Activated CD8-positive, alpha-beta memory T cell treated with anti-CD3 and anti-CD28 coated beads for 1 hour (primary cell): ENCODE measurements at regions not wholly inside any gene's neighbourhood (a gene's known extent, or its start where the extent isn't known, plus 50 kb on each side); places are given as distances from the start of the nearest gene placed in this dataset.

Experiments used
- DNase-seq, 2 donors: peaks; one replicate each; pipeline ENCODE4 v3.0.0-alpha.2; 2020; ENCODE audit warnings: low read depth in 1 of 2; ENCODE audit errors: extremely low read depth in 1 of 2

DNA sequence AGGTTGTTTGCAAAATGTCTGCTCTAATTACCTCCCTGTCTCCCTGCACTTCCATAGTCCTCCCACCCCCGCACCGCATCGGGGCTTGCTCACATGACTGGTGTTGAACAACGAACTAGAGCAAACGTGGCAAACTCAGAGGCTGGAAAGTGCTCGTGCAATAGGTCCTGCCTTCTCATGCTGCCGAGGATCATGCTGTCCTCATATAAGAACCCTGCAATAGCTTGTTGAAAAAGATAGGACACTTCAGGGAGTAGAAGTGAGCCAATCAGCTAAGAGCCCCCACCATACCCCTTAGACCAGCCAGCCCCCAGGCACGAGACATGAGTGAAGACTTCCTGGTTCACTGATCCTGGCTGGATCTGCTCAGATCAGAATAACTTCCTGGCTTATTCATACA is 219.2 kb downstream of the C6orf118 start:
- no peak for DNase-seq

- no peak for DNase-seq
Observed at GRCh38 chr6:165086814-165087213, 222.6 kb downstream of the C6orf118 start.

- no peak for DNase-seq
Observed at GRCh38 chr6:165082636-165083035, 226.8 kb downstream of the C6orf118 start.

GRCh38 chr6:165081944-165082532 is 227.4 kb downstream of the C6orf118 start:
- DNase-seq, result no peak

DNA sequence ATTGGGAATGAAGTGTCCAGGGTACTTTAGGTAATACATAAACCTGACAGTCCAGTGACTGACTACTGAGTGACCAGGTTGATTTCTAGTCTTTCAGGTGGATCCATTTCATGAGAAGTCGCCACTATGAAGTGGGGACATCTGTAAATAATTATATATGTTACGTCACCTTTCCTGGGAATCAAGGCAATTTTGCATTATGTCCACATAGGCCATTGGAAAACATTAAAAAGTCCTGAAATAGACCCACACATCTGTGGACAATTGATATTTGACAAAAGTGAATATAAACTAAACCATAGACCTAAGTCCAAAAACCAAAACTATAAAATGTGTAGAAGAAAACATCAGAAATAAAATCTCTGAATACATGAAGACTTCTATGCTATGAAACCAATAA is 231.5 kb downstream of the C6orf118 start:
- DNase-seq, result no peak

DNA sequence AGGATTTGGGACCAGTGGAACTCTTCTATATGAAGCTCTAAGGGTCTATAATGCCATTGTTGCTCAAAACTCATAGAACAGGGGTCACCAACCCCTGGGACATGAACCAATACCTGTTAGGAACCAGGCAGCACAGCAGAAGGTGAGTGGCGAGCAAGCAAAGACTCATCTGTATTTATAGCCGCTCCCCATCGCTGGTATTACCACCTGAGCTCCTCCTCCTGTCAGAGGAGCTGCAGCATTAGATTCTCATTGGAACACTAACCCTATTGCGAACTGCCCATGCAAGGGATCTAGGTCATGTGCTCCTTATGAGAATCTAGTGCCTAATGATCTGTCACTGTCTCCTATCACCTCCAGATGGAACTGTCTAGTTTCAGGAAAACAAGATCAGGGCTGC is 237.5 kb downstream of the C6orf118 start:
- DNase-seq, result no peak

GRCh38 chr6:165060720-165061119 is 248.7 kb downstream of the C6orf118 start:
- no peak for DNase-seq

- no peak for DNase-seq
Observed at GRCh38 chr6:165059032-165059431, 250.4 kb downstream of the C6orf118 start.

DNA sequence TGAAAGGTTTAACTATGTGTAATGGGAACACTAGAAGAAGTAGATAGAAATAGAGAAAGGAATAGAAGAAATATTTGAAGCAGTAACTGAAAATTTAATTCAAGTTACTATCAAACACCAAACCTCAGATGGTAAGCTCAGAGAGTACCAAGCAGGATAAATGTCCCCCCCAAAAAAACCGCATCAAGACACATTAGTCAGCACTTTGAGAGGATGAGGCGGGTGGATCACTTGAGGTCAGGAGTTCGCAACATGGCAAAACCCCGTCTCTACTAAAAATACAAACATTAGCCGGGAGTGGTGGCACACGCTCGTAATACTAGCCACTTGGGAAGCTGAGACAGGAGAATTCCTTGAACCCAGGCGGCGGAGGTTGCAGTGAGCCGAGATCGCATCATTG is 253.1 kb downstream of the C6orf118 start:
- no peak for DNase-seq

- DNase-seq, result no peak
Observed at GRCh38 chr6:165055231-165055630, 254.2 kb downstream of the C6orf118 start.

DNA sequence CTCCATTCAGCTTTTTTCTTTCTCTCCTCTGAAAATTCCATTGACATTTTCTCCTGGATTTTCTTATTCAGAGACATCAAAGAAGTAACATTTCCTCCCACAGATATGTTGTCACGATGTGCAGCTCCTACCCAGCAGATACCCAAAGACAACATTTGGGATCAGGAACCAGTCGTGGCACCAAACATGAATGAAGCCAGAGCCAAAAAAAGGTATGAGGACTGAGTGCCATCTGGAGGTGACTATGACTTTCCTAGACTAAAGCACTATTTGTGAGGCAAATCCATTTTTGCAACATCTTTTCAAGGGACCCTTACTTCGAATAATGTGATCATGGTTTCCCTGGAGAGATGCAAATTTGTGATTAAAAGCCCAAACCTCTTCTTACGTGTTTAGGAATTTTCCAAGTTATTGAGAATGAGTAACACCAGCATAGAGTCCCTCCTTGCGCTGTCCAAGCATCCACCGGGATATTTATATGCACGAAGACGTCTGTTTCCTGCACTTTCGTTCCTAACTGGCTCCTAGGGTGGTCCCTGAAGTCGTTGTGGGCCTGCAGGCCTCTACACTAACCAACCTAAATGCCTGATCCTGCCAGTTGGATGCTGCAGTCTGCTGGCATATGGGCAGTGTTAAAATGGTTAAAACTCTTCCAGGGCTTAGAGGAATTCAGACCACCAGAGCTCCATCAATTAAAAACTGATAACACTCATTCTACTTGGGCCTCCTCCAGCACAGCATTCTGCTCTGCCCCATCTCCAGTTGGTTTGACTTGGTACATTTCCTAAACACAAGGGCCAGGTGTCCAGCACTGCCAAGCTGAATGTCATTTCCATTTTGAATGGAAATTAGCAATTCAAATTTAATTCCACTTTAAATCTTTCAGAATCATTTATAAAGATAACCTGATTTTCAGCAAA is 256.6 kb downstream of the C6orf118 start:
- DNase-seq, result no peak

GRCh38 chr6:165049362-165049761 is 260.0 kb downstream of the C6orf118 start:
- no peak for DNase-seq

GRCh38 chr6:165047952-165048351 is 261.5 kb downstream of the C6orf118 start:
- no peak for DNase-seq

- no peak for DNase-seq
Observed at GRCh38 chr6:165045631-165046030, 263.8 kb downstream of the C6orf118 start.

GRCh38 chr6:165042912-165043311 is 266.5 kb downstream of the C6orf118 start:
- no peak for DNase-seq

DNA sequence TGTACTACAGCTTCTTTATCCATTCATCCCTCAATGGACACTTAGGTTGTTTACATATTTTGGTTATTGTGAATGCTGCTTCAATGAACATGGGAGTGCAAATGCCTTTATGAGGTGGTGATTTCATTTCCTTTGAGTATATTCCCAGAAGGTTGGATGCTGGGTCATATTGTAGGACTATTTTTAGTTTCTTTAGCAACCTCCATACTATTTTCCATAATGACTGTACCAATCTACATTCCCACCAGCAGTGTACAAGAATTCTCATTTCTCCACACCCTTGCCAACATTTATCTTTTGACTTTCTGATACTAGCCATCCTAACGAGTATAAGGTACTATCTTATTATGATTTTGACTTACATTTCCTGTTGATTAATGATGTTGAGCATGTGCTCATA is 269.0 kb downstream of the C6orf118 start:
- DNase-seq, result no peak

DNA sequence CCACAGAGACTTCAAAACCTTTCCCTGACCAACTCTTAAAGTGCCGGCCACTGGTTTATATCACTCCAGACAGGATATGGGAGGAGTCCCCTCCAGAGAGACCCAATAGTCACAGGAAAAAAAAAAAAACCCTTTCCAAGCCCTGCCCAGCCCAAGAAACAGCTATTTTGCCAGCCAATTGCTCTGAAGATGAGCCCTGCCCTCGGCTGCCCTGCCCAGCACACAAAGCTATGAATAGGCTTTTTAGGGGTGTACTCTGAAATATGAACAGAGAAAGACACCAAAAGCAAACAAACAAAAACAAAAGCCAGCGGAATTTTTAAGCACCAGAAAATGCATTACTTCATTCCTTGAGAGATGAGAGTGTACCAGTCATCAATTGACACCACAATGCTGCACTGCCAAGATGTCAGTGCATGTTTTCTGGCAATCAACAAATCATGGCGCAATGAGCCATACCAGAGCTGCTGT is 275.1 kb downstream of the C6orf118 start:
- no peak for DNase-seq

GRCh38 chr6:165031502-165031901 is 277.9 kb downstream of the C6orf118 start:
- no peak for DNase-seq

DNA sequence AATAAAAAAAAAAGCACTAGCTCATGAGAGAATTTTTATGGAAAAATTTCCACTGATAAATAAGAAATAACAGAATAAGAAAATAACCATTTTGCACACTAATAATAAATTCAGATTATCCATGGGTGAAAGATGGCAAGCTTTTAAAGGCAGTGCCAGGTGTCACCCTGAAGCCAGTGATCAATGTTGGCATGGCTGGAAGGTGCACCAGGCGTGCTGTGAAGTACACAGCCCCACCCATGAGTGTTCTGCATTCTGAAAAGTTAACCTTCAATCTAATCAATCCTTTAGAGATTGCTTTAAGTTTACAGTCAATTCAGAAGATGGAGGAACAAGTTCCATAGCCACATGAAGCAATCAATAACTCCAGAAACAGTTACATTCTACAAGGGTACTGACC is 284.4 kb downstream of the C6orf118 start:
- DNase-seq, result no peak

GRCh38 chr6:165019681-165020080 is 289.7 kb downstream of the C6orf118 start:
- no peak for DNase-seq

GRCh38 chr6:165015676-165016075 is 293.7 kb downstream of the C6orf118 start:
- no peak for DNase-seq

DNA sequence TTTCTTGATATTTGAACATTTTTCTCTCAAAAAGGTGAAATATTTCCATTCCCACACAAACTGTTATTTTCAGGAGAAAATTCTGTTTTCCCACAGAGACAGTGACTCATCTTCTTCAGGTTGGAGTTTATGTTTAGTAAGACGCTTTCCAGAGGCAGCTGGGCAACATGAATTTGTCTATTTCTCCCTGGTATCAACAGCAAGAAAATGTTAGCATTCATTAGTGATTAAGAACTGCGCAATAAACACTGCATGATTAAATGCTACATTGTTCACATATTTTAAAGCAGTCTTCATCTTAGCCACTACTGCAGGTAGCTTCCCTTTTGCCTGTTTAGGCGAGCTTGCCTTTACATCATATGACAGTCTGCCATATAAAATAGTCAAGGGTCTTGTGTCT is 295.7 kb downstream of the C6orf118 start:
- DNase-seq, result no peak
